NCI-H2081 treated with DMSO at 0.1 percent for 48 hours (cell line): ENCODE measurements at regions not wholly inside any gene's neighbourhood (a gene's known extent, or its start where the extent isn't known, plus 50 kb on each side); places are given as distances from the start of the nearest gene placed in this dataset.
A peak's percentile ranks its signal among the peaks of the same experiment; 100 is the strongest.

Experiments
- DNase-seq: peaks from one replicate; lab custom pipeline; 2025; lab: John Stamatoyannopoulos, UW

- no peak for DNase-seq
Observed at GRCh38 chr1:22317920-22318243, 133.8 kb upstream of the ZBTB40 start.

GRCh38 chr1:22318279-22318981, 133.2 kb upstream of the ZBTB40 start:
- DNase-seq = peak; percentile 80

- no peak for DNase-seq
Observed at GRCh38 chr1:22319608-22320007, 132.0 kb upstream of the ZBTB40 start.

- DNase-seq = peak; percentile 81
Observed at GRCh38 chr1:22320587-22321344, 130.9 kb upstream of the ZBTB40 start.

- no peak for DNase-seq
Observed at GRCh38 chr1:22321917-22322316, 129.7 kb upstream of the ZBTB40 start.

- DNase-seq = no peak
Observed at GRCh38 chr1:22323141-22323845, 128.4 kb upstream of the ZBTB40 start.

- no peak for DNase-seq
Observed at GRCh38 chr1:22323846-22324504, 127.7 kb upstream of the ZBTB40 start.

GRCh38 chr1:22325531-22326371, 125.9 kb upstream of the ZBTB40 start:
- DNase-seq = no peak

- DNase-seq = no peak
Observed at GRCh38 chr1:22326372-22326915, 125.2 kb upstream of the ZBTB40 start.

GRCh38 chr1:22326931-22327330, 124.7 kb upstream of the ZBTB40 start:
- DNase-seq = no peak

GRCh38 chr1:22327411-22327810, 124.2 kb upstream of the ZBTB40 start:
- DNase-seq = no peak

- DNase-seq = no peak
Observed at GRCh38 chr1:22328331-22329147, 123.1 kb upstream of the ZBTB40 start.

GRCh38 chr1:22329148-22329515, 122.5 kb upstream of the ZBTB40 start:
- DNase-seq = no peak

GRCh38 chr1:22330092-22330759, 121.4 kb upstream of the ZBTB40 start:
- DNase-seq = no peak

GRCh38 chr1:22330760-22331119, 120.9 kb upstream of the ZBTB40 start:
- no peak for DNase-seq

- DNase-seq = no peak
Observed at GRCh38 chr1:22331618-22332423, 119.8 kb upstream of the ZBTB40 start.

GRCh38 chr1:22332424-22332717, 119.3 kb upstream of the ZBTB40 start:
- no peak for DNase-seq

GRCh38 chr1:22332795-22333499, 118.7 kb upstream of the ZBTB40 start:
- no peak for DNase-seq
